NCI-H345 (cell line): ENCODE measurements at regions not wholly inside any gene's neighbourhood (a gene's known extent, or its start where the extent isn't known, plus 50 kb on each side); places are given as distances from the start of the nearest gene placed in this dataset.
"Not testable (repeated sequence)": the region's sequence is repeated elsewhere in the genome, so short reads cannot be mapped to it uniquely, and the experiment has no call there.

ENCODE experiments used
- DNase-seq: peaks from one replicate; lab custom pipeline; 2025; lab: John Stamatoyannopoulos, UW

GRCh38 chr1:223961985-223962384 is 116.2 kb upstream of the TP53BP2 start:
- not testable (repeated sequence) for DNase-seq

GRCh38 chr1:223952801-223953200 is 107.1 kb upstream of the TP53BP2 start:
- not testable (repeated sequence) for DNase-seq

- not testable (repeated sequence) for DNase-seq
Measured at GRCh38 chr1:223951551-223951950, 105.8 kb upstream of the TP53BP2 start.

- DNase-seq, result not testable (repeated sequence)
Measured at GRCh38 chr1:223949944-223950343, 104.2 kb upstream of the TP53BP2 start.

- not testable (repeated sequence) for DNase-seq
Measured at GRCh38 chr1:223948041-223948440, 102.3 kb upstream of the TP53BP2 start.

GRCh38 chr1:223936592-223936991 is 90.8 kb upstream of the TP53BP2 start:
- DNase-seq, result not testable (repeated sequence)

- not testable (repeated sequence) for DNase-seq
Measured at GRCh38 chr1:223931476-223931875, 85.7 kb upstream of the TP53BP2 start.

GRCh38 chr1:223920805-223921204 is 75.1 kb upstream of the TP53BP2 start:
- DNase-seq, result not testable (repeated sequence)

- not testable (repeated sequence) for DNase-seq
Measured at GRCh38 chr1:223915476-223915875, 69.7 kb upstream of the TP53BP2 start.

- DNase-seq, result not testable (repeated sequence)
Measured at GRCh38 chr1:223913715-223914114, 68.0 kb upstream of the TP53BP2 start.

- DNase-seq, result not testable (repeated sequence)
Measured at GRCh38 chr1:223907943-223908587, 62.3 kb upstream of the TP53BP2 start.

GRCh38 chr1:223903221-223903620 is 57.5 kb upstream of the TP53BP2 start:
- DNase-seq, result not testable (repeated sequence)

GRCh38 chr1:223899775-223900174 is 54.0 kb upstream of the TP53BP2 start:
- not testable (repeated sequence) for DNase-seq

GRCh38 chr1:223897097-223897496 is 51.4 kb upstream of the TP53BP2 start:
- not testable (repeated sequence) for DNase-seq

GRCh38 chr1:223895950-223896349 is 50.2 kb upstream of the TP53BP2 start:
- DNase-seq, result not testable (repeated sequence)
